ENCODE measurements at regions not wholly inside any gene's neighbourhood (a gene's known extent, or its start where the extent isn't known, plus 50 kb on each side); places are given as distances from the start of the nearest gene placed in this dataset.
"Not testable (repeated sequence)": the region's sequence is repeated elsewhere in the genome, so short reads cannot be mapped to it uniquely, and the experiment has no call there.

DNA sequence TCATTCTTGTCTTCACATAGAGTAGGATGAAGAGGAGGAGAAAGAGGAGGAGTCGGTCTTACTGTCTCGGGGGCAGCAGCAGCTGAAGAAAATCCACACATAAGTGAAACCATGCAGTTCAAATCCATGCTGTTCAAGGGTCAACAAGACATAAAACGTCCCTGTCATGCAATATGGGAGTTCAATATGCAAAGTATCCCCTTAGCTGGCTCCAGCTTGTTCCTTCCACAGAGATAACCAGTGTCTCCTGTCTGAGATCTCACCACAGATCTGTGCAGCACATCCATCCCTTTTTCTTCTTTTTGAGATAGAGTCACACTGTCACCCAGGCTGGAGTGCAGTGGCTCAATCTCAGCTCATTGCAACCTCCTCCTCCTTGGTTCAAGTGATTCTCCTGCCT is 357.5 kb downstream of the GALC start:
- no peak for DNase-seq

DNA sequence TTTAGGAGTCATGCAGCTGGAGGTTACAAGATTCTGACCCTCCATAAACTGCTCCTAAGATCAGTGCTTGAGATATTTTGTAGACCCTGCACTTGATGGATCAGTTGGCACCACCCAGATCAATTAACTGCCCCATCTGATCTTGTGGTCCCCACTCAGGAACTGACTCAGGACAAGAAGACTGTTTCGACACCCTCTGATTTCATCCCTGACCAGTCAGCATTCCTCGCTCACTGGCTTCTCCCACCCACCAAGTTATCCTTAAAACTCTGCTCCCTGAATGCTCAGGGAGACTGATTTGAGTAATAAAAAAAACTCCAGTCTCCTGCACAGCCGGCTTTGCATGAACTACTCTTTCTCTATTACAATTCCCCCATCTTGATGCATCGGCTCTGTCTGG is 360.2 kb downstream of the GALC start:
- DNase-seq = no peak

DNA sequence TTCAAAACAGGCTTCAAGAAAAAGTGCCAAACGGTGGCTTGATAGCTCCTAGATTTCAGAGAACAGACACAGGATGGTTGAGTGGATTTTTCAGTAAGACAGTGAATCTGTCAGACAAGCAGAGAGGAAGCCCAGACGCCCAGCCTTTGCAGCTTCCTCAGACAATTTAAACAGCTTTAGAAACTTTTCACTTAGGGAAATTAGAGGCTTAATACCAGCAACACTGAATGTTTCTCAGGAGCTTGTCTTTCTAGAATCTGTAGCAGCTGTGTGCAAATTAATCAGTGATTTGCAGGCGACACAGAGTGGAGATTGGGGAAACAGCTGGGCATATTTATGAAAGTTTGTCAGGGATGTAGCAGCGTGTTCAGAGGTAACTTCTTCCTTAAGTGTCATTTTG is 362.1 kb downstream of the GALC start:
- peak in 12 of 58 donors; percentile 2 to 39 (median 12) for DNase-seq

DNA sequence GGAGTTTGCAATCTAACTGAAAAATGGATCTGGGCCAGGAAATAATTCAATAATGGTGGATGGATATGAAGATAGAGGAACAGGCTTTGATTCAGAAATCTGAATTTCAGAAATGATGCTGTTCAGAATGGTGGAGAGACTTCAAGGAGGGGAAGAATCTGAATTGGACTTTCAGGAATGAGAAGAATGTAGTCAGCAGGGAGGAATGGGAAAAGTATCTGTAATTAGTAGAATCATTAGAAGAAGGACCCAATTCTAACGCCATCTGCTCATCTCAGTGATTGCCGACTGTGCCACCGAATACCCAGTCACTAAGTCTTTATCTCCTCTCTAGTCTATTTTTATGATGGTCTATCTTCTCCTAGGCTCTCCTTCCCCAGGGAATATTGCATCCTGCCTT is 363.2 kb downstream of the GALC start:
- DNase-seq = no peak

DNA sequence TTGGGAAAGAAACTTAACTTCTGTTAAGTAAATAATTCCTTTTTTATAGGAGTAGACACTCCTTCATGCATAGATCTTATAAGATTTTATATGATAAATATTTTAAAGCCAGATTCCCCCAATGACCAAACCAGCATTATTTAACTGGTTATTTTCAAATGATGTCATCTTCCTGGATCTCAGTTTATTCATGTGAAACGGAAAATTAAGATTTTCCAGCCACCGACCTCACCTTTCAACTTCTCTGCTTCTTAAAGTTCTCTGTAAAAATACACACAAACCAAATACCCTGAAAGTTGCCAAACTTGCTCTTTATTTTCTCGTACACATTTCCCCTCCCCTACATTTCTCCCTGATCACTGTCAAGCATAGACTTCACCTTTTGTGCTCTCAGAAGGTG is 364.2 kb downstream of the GALC start:
- no peak for DNase-seq

DNA sequence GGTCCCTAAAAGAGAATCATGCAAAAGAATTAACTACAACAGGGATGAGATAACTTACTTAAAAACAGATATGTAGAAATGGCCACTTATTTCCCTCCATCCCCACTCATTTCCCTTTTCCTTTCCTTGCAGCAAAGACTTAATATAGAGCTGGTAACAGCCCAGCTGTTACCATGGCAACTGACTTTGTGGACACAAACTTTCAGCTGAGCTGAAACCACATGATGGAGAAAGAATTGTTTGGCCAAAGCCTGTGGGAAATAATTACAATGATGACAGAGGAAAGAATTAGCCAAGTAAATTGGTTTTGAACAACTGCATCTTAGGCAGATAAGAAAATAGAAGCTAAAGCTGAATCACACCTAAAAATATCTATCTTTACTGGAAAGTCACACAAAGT is 364.9 kb downstream of the GALC start:
- peak in 15 of 58 donors; percentile 1 to 56 (median 6) for DNase-seq

DNA sequence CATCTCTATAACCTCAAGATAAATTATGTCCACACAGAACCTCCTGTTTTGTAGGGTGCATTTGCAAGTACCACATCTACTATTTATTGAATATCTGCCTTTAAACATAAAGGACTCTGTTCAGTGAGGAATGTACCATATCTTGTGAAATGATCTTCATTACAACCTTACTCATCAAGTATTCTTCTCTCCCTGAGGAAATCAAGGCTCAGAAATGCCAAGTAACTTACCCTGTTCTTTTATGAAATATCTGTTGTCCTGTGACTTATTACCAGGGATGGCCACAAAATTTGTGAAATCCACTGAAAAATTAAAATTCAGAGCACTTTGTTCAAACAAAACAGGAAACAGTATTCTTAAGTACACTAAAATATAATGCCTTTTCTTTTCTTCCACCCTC is 366.7 kb downstream of the GALC start:
- DNase-seq = no peak

DNA sequence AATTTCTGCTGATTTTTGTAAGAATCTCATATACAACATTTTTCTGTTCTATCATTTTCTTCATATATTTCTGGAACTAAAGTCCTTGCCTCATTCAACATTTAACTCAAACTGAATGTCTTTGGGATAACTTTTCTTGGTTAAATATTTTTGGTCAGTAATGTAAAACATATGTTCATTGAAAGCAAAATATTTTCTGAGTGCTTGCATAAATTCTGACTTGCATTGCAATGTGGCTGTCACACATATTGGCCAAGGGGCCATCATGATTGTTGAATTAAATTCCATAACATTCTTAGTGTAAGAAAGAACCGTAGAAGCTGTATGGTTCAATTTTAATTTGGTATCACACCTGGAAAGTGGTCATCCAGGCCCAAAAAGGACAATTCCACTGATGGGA is 369.4 kb downstream of the GALC start:
- no peak for DNase-seq

DNA sequence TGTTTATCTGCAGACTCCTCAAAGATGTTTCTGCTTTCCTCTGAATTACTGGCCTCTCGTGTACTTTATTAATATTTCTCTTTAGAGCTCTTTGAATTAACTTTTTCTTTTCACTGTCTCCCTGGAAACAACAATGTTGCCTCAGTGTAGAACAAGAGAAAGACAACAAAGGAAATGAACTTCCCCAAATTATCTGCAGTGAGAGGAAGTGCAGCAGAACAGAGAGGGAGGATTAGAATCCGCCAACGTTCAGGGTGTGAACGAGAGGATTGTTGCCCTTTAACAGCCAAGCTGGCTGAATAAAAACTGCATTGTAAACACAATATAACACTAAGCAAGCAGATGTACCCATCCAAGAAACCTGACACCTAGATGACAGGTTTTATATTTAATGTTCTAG is 375.9 kb downstream of the GALC start:
- no peak for DNase-seq

DNA sequence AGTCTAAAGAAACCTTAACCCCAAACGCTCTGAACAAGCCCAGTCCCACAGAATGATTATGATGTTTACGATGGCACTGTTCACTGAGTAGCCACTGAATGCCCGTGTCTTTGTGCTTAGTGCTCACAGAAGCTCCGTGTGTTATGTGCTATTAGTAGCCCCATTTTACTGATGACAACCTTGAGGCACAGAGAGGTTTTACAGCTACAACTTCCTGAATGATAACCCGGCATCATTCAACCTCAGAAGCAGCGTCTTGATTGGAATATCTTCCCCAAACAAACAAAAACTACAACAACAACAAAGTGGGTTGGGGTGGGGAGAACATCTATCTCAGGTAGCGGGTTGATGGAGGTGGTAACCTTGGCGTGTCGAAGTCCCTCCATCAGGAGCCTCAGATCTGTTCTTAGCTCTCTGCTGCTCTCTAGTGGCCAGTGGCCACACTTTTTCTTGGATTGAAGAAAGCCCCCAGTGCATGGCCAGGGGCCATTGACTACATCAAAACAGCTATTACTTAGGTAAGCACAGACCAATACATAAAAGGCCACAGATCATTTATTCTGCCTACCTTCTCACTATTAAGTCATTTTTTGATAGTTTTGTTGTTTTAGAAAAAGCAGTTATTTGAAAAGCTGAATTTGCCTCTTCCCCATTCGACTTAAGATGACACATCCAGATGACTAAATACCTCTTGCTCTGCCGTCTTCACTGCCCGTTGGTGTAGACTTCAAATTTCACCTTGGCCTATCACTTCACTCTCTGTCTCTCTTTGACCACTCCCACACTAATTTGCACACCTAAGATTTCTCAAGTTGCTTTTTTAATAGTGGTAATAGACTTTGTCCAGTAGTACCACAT is 376.9 kb downstream of the GALC start:
- DNase-seq = peak in 38 of 58 donors; percentile 1 to 59 (median 17)

DNA sequence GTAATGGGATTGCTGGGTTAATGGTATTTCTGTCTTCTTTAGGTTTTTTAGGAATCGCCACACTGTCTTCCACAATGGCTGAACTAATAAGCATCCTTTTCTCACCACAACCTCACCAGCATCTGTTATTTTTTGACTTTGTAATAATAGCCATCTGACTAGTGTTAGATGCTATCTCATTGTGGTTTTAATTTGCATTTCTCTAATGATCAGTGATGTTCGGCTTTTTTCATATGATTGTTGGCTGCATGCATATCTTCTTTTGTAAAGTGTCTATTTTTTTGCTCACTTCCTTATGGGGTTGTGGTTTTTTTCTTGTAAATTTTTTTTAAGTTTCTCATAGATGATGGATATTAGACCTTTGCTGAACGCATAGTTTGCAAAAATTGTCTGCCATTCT is 377.9 kb downstream of the GALC start:
- DNase-seq = no peak

DNA sequence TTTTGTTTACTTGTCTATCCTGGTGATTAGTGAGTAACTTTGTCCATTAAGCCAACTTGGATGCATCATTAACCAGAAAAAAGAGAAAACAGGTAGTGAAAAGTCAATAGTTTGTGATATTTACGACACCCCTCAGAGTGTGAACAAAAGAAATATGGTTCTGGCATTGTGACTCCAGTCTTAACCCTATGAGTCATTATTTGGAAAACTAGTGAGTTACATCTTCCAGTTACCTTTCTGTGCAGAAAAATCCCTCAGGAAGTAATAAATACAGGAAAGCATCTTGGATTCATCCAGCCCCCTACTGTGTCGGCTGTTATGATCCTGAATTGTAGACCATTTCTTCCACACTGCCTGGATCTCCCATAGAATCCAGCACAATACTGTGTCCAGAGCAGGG is 379.1 kb downstream of the GALC start:
- no peak for DNase-seq

DNA sequence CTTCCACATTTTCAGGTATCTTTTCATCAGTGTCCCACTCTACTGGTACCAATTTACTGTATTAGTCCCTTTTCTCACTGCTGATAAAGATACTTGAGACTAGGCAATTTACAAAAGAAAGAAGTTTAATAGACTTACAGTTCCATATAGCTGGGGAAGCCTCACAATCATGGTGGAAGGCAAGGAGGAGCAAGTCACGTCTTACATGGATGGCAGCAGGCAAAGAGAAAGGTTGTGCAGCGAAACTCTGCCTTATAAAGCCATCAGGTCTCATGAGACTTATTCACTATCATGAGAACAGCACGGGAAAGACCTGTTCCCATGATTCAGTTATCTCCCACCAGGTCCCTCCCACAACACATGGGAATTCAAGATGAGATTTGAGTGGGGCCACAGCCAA is 385.9 kb downstream of the GALC start:
- not testable (repeated sequence) for DNase-seq

DNA sequence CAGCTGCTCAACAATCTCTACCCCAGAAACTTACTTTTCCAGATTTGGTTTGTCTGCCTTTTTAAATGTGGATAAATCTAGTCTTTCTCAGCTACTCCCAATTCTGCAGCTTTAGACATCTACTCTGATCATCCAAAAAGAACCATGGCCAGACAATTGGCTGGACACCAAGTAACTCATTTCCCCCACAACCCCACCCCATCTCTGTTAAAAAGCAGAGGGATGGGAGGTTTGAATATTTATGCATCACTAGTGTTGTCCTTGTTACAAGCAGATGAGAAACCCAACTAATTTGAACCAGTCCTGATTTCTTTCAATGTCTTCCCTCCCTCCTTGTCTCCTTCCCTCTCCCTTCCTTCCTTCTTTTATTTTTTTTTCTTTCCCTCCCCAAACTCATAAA is 391.9 kb downstream of the GALC start:
- DNase-seq = no peak

DNA sequence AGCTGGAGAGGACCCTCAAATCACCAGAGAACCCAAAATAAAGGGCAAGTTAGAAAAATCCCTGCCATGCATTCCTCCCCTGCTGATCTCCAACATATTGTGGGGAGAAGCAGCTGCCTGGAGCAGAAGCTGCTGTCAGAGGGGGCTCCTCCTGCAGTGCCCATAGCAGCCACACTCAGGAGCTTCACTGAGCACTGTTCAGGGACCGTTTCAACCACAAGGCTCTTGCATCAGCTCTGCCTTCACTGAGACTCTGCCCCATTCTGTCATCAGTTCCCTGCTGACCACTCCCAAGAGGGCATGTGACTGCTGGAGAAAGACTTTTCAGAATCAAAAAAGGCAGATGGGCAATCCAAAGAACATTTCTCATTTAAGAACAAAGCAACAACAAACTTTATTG is 392.7 kb downstream of the GALC start:
- no peak for DNase-seq

DNA sequence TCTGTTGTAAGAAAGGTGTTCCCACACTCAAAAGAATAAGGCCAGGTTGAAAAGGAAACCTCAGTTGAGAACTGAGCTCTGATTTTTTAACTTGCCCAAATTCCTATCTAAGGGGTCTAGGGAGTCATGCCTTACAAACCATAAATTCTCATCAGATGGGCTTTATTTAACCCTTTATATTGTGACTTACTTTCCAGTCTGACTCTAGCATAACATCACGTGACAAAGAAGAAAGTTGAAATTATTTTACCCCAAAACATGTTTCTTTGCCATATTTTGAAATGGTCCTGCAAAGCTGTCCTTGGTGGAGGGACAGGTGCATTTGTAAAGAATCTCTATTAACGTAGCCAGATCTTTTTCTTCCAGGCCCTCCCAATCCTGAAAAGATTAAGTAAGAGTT is 411.7 kb downstream of the GALC start:
- DNase-seq = no peak

DNA sequence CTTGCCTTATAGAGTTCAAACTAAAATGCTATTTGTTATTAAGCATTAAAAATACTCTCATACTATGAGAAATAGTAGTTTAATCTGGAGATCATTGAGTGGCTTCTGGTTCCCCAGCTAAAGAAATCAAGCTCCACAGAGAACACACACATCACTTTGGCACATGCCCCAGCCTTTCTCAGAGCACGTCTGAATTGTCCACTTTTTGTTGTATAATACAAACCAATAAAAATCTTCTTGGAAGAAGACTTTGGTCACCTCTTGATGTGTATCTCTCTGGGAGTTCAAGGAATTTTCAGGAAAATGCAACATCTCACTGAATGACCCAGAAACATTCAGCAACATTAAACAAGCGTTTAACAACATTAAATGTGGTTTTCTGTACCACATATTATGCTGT is 413.9 kb downstream of the GALC start:
- no peak for DNase-seq

DNA sequence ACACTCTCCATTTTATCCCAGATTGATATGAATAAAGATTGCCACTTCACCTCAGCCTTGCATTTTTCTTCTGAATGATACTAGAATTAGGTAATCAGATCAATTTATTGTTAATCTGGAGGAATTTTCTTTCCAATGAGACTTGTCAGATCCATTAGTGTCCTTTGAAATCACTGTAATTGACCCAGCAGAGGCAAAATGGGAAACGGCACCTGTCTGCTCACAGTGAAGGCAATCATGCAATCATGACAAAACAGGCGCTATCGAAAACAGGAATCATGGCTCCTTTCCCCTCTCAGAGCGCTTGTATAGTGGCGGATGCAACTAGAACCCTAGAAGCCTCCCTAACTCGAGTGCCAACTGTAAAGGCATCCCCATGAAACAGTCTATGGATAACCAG is 417.6 kb downstream of the GALC start:
- no peak for DNase-seq

DNA sequence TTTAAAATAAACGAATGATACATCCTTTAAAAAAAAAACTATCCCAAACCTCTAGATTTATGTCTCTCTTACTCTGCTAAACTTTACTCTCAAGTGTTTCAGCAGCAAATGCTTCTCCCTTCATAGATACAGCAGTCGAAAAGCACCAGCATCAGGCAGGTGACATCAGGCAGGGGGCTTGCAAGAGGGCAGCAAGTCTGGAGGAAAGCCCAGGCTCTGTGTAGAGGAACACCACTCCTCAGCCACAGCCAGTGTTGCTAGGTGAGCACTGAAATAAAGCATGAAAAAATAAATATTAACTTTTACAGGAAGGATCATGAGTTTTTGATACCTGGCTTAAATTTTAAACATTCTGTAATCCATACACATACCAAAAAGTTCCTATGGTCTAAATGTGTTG is 419.4 kb downstream of the GALC start:
- no peak for DNase-seq

DNA sequence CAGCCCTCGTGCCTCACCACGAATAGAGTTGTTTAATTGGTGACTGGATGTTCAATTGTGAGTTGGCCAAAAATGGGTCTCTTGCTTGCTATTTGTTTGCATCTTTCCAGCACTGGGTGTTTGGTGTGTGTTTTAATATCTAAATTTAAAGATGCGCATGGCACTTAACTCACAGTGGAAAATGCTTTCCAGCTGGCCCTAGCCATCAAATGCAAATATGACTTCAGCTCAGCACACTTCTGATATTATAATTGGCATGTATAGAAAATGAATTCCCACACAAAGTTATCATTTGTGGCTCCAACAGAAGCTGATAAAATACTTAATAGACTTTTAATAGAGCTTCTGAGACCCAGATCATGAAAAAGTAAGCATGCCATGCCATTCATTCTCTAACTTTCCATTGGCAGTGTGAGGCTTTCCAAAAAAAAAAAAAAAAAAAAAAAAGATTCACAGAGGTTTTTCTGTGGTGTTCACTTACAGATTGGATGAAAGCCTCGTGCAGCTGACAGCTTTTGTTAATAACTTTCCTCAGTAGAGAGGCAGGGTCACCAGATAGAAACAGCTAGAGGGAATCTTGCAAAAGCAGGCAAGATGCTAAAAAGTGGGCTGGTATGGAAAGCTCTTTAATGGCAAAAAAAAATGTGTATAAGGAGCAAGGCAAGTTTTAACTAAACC is 425.2 kb downstream of the GALC start:
- peak in 1 of 58 donors; percentile 15 for DNase-seq

DNA sequence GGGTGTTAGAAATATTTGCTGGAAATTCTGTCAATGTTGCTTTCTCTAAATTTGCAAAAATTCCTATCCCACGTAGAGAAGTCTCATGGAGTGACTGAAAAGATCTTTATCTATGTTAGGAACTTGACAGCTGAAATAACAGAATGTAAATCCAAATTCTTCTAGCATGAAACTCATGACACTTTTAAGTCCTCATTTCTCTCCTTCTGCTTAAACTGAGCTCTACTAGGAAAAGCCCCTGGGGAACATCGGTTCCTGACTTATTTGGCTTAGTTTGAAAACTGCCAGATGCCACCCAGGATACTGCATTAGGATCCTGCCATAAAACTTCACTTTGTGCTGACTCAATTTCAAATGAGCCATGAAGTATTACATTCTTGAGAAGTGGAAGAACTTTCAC is 426.0 kb downstream of the GALC start:
- DNase-seq = no peak

DNA sequence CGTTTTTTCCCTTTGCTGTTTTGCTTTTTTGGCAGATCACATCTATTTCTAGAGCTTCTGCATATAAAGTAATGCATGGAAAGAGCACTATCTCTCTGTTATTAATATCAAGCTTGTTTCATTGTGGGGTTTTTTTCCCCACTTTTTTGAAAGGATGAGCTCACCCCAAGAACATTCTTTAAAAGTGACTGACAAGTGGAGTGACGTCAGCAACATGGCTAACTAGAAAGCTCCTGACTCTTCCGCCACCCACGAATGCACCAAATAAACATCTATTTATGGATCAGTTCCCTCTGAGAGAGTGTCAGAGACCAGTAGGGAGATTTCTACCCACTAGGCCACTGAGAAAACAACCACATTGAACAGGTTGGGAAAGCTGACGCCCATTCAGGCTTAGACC is 445.4 kb downstream of the GALC start:
- no peak for DNase-seq

DNA sequence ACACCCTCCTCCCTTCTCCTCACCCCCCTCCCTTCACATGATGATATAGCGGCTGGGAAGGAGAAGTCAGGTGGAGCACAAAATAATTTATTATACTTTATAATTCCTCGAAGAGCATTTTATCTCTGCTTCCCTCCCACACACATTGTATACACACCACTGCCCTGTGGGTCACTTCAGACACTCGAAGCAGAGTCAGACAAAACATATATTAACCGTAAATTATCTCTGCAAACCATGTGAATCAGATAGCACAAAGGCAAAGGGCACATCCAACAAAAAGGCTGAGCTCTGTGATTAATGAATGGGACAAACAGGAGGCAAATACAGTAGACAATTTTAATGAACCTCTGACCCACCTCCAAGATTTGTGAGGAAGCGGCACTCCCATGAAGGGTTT is 450.7 kb downstream of the GALC start:
- DNase-seq = no peak
